Endothelial cell (in vitro differentiated cells): ENCODE measurements at regions not wholly inside any gene's neighbourhood (a gene's known extent, or its start where the extent isn't known, plus 50 kb on each side); places are given as distances from the start of the nearest gene placed in this dataset.

ENCODE experiments used
- DNase-seq: peaks from one replicate; pipeline ENCODE4 v3.0.0; 2021; ENCODE audit warnings: low spot score
- H3K27ac Mint-ChIP-seq: one replicate; pipeline ENCODE4 v1.8.0; 2021; ENCODE audit warnings: mixed read lengths, inconsistent platforms; ENCODE audit not compliant: unreplicated experiment
- H3K27me3 Mint-ChIP-seq: one replicate; pipeline ENCODE4 v1.8.0; 2021; ENCODE audit warnings: mild to moderate bottlenecking, moderate library complexity, mixed read lengths, inconsistent platforms; ENCODE audit not compliant: unreplicated experiment
- H3K36me3 Mint-ChIP-seq: one replicate; pipeline ENCODE4 v1.8.0; 2021; ENCODE audit warnings: mild to moderate bottlenecking, low read depth, mixed read lengths, inconsistent platforms; ENCODE audit not compliant: unreplicated experiment
- H3K4me1 Mint-ChIP-seq: one replicate; pipeline ENCODE4 v1.8.0; 2021; ENCODE audit warnings: mild to moderate bottlenecking, mixed read lengths, inconsistent platforms; ENCODE audit not compliant: unreplicated experiment
- H3K4me3 Mint-ChIP-seq: one replicate; pipeline ENCODE4 v1.8.0; 2021; ENCODE audit warnings: mild to moderate bottlenecking, mixed read lengths, inconsistent platforms; ENCODE audit not compliant: unreplicated experiment
- H3K9me3 Mint-ChIP-seq: one replicate; pipeline ENCODE4 v1.8.0; 2021; ENCODE audit warnings: mixed read lengths, inconsistent platforms; ENCODE audit not compliant: unreplicated experiment
- TF ChIP-seq, protein P1 (sequence below): fragments of 200-600 bp; sonication (generic); IDR thresholded peaks from one replicate; pipeline ENCODE4 v1.5.0; 2021; ENCODE audit warnings: antibody characterized with exemption; ENCODE audit not compliant: unreplicated experiment

DNA sequence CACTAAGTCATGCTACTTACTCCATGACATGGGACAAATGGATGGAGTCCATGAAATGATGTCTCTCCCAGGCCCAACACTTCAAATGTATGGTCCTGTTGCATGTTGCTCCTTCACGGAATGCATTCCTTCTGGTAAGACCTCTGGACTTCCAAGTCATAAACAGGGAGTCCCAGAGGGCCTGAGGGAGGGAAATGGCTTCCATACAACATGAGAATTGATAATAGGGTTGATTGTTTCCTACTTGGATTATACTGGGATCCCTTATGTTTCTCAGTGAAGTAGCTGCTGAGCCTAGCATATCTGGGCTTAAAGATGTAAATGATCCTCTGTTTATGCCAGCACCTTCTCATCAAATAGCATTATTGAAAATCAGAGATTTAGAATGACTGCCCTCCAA is 104.2 kb upstream of the MAGI3 start:
- no peaks in the 10 kb centered on the region for H3K36me3 Mint-ChIP-seq
- no peak overlapping the region for H3K4me3 Mint-ChIP-seq
- H3K4me1 Mint-ChIP-seq = no peaks in the 10 kb centered on the region
- TF ChIP-seq, protein P1, sequence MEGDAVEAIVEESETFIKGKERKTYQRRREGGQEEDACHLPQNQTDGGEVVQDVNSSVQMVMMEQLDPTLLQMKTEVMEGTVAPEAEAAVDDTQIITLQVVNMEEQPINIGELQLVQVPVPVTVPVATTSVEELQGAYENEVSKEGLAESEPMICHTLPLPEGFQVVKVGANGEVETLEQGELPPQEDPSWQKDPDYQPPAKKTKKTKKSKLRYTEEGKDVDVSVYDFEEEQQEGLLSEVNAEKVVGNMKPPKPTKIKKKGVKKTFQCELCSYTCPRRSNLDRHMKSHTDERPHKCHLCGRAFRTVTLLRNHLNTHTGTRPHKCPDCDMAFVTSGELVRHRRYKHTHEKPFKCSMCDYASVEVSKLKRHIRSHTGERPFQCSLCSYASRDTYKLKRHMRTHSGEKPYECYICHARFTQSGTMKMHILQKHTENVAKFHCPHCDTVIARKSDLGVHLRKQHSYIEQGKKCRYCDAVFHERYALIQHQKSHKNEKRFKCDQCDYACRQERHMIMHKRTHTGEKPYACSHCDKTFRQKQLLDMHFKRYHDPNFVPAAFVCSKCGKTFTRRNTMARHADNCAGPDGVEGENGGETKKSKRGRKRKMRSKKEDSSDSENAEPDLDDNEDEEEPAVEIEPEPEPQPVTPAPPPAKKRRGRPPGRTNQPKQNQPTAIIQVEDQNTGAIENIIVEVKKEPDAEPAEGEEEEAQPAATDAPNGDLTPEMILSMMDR = no peak
- no peaks in the 10 kb centered on the region for H3K27me3 Mint-ChIP-seq
- DNase-seq = no peak
- H3K27ac Mint-ChIP-seq = no peak overlapping the region
- no peaks in the 10 kb centered on the region for H3K9me3 Mint-ChIP-seq

DNA sequence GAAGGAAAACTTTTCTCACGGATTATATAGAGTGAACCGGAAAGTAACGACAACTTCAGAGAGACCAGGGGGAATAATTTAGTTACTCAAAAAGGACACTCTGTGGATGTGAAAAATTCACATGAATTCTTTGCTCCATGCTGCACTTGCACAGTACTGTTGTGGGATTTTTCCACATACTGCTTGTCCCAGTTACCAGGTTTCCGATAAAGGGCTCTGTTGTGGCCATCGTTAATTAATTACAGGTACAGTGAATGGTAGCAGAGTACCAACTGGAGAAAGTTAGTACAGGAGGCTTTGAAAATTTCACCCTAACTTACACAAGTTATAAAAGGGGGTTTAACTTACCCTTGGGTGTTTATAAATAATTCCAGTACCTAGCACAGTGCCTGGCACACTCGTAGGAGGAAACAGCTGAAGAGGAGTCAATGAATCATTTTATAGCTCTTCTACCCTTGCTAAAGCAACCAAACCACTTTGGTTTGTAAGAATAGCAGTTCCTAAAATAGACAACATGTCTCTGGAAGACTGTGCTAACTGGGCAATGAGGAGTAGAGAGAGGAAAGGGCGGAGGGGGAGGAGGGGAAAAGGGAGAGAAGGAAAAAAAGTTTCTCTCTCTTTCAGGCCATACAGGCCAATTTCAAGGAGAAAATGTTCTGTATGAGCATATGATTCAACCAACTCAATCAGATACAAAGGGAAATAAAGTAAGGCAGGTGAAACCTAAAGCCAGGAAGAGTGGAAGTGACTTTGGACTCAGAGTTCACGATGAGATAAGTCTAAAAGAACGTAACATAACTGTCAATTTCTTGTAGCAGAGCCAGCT is 98.3 kb upstream of the MAGI3 start:
- Mint-ChIP-seq H3K27ac (no peak overlapping the region), H3K4me3 (no peak overlapping the region), H3K27me3 (no peaks in the 10 kb centered on the region), H3K36me3 (no peaks in the 10 kb centered on the region), H3K9me3 (no peaks in the 10 kb centered on the region), H3K4me1 (peaks cover 3% of the 10 kb centered on the region)
- TF ChIP-seq, protein P1 = no peak
- DNase-seq = no peak

DNA sequence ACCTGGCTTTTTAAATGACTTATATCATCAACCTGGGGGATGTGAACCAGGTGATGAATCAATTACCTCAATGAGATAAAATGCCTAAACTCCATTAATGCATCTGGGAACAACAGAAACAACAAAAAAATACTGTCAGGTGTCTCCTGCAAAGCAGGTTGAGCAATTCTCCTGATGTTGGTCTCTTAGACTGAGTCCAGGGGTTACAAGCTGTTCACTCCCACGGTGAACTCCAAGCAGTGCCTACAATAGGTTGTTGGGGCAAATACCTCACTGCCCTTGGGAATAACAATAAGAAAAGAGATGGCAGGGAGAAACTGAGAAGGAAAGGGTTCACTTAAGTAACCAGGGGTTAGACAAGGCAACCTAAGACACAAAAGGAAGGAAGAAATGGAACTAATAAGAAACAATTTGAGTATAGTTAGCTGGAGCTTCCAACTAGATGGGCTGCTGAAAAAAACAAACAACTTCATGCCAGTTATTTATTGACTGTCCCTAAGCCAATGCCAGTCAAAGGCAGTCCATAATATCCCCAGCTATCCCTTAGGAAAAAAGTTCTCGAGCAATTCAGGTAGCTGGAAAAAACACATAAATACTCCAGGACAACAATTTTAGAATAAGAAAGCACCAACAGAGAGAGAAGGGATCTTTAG is 97.6 kb upstream of the MAGI3 start:
- no peak for DNase-seq
- TF ChIP-seq, protein P1 = no peak
- Mint-ChIP-seq H3K36me3 (no peaks in the 10 kb centered on the region), H3K4me1 (peaks cover 3% of the 10 kb centered on the region), H3K9me3 (no peaks in the 10 kb centered on the region), H3K4me3 (no peak overlapping the region), H3K27me3 (no peaks in the 10 kb centered on the region), H3K27ac (no peak overlapping the region)

DNA sequence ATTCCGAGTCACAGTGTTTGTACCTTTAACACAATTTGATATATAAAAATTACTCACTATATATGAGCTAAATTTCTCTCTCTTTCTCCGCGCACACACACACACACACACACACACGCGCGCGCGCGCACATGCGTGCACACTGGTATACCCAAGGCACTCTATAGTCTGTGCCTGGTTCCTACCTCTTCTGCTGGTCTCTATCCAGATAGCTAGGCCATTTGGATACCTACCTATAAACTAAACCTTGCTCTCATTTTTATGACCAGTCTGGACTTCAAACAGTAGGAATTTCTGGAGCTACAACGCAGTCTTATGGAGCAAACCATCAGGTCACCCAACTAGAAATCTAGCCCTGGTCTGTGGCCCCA is 97.1 kb upstream of the MAGI3 start:
- peaks cover 3% of the 10 kb centered on the region for H3K4me1 Mint-ChIP-seq
- H3K9me3 Mint-ChIP-seq = no peaks in the 10 kb centered on the region
- no peak for DNase-seq
- H3K4me3 Mint-ChIP-seq = no peak overlapping the region
- TF ChIP-seq, protein P1 = no peak
- no peaks in the 10 kb centered on the region for H3K36me3 Mint-ChIP-seq
- H3K27ac Mint-ChIP-seq = no peak overlapping the region
- H3K27me3 Mint-ChIP-seq = no peaks in the 10 kb centered on the region

DNA sequence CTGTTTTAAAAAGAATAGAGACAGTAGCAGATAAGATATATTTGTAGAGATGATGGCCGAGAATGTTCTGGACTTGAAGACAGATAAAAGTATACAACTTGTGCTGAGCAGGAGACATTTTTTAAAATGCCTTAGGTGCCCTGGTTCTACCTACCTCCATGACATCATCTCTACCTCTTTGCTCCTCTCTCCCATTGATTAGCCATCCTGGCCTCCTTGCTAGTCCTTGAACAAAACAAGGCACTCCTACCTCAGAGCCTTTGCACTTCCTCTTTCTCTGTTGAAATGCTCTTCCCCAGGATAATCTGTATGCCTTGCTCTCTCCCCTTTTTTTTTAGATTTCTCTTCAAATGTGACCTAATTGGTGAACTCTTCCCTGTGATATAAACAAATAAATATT is 92.6 kb upstream of the MAGI3 start:
- Mint-ChIP-seq H3K4me3 (no peak overlapping the region), H3K27ac (no peak overlapping the region), H3K36me3 (no peaks in the 10 kb centered on the region), H3K9me3 (no peaks in the 10 kb centered on the region), H3K27me3 (no peaks in the 10 kb centered on the region), H3K4me1 (no peaks in the 10 kb centered on the region)
- no peak for DNase-seq
- TF ChIP-seq, protein P1 = no peak
